Osteocyte (in vitro differentiated cells): ENCODE measurements at regions not wholly inside any gene's neighbourhood (a gene's known extent, or its start where the extent isn't known, plus 50 kb on each side); places are given as distances from the start of the nearest gene placed in this dataset.

Source experiments
- DNase-seq: peaks from one replicate; pipeline ENCODE4 v3.0.0; 2021; ENCODE audit warnings: mixed read lengths; ENCODE audit not compliant: unreplicated experiment; ENCODE audit errors: extremely low spot score
- H3K27ac Mint-ChIP-seq: one replicate; pipeline ENCODE4 v1.8.0; 2021; ENCODE audit warnings: mild to moderate bottlenecking, mixed read lengths; ENCODE audit not compliant: unreplicated experiment
- H3K27me3 Mint-ChIP-seq: one replicate; pipeline ENCODE4 v1.8.0; 2021; ENCODE audit warnings: mixed read lengths; ENCODE audit not compliant: unreplicated experiment
- H3K36me3 Mint-ChIP-seq: one replicate; pipeline ENCODE4 v1.8.0; 2021; ENCODE audit warnings: mixed read lengths; ENCODE audit not compliant: unreplicated experiment
- H3K4me1 Mint-ChIP-seq: one replicate; pipeline ENCODE4 v1.8.0; 2021; ENCODE audit warnings: mixed read lengths; ENCODE audit not compliant: unreplicated experiment
- H3K4me3 Mint-ChIP-seq: one replicate; pipeline ENCODE4 v1.8.0; 2021; ENCODE audit warnings: mild to moderate bottlenecking, moderate library complexity, mixed read lengths; ENCODE audit not compliant: unreplicated experiment
- H3K9me3 Mint-ChIP-seq: one replicate; pipeline ENCODE4 v1.8.0; 2021; ENCODE audit warnings: mixed read lengths; ENCODE audit not compliant: unreplicated experiment
- CTCF ChIP-seq: fragments of 200-600 bp; sonication (generic); IDR thresholded peaks from 2 replicates; pipeline ENCODE4 v1.5.0; 2021; ENCODE audit warnings: antibody characterized with exemption, mild to moderate bottlenecking, moderate library complexity

- H3K36me3 Mint-ChIP-seq: no peaks in the 10 kb centered on the region
- DNase-seq: no peak
Observed at GRCh38 chr1:116287341-116288200, 85.5 kb upstream of the ATP1A1 start.

DNA sequence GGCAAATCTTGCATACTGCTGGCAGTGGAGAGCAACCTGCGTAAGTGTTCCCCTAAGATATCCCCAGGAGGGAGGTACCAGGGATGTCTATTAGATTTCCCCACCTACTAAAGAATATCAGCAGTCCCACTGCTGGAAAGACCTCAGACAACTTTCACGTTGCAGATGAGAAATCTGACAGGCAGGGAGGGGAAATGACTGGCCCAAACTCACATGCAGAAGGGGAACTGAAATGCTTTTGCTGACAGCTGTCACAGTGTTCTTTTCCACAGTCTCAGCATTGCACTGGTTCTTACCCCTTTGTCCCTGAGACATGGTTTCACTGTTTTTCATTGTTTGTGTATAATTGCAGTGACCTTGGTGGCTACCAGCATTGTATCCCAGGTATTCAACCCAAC, 84.8 kb upstream of the ATP1A1 start:
- H3K36me3 Mint-ChIP-seq: no peaks in the 10 kb centered on the region
- H3K4me3 Mint-ChIP-seq: no peak overlapping the region
- DNase-seq: no peak
- no peaks in the 10 kb centered on the region for H3K4me1 Mint-ChIP-seq
- H3K27me3 Mint-ChIP-seq: peaks cover 27% of the 10 kb centered on the region
- TF ChIP-seq CTCF: no peak
- H3K27ac Mint-ChIP-seq: no peak overlapping the region
- no peaks in the 10 kb centered on the region for H3K9me3 Mint-ChIP-seq

More at GRCh38 chr1:116287341-116288200, 85.5 kb upstream of the ATP1A1 start:
- Mint-ChIP-seq H3K9me3 (no peaks in the 10 kb centered on the region), H3K27ac (no peak overlapping the region), H3K4me1 (no peaks in the 10 kb centered on the region), H3K27me3 (peaks cover 33% of the 10 kb centered on the region), H3K4me3 (no peak overlapping the region)
- no peak for TF ChIP-seq CTCF

DNA sequence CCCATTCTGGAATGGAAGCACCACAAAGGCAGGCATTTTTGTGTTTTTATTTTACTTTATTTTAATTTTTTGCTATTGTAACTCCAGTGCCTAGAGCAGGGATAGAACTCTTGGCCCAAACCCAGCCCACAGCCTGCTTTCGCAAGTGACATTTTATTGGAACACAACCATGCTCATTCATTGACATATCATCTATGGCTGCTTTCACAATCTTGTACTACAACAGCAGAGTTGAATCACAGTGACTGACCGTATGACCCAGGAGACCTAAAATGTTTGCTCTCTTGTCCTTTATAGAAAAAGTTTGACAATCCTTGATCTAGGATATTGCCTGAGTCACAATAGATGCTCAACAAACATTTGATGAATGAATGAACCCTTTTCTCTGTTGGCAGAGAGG, 83.9 kb upstream of the ATP1A1 start:
- Mint-ChIP-seq H3K27me3 (peaks cover 21% of the 10 kb centered on the region), H3K4me1 (no peaks in the 10 kb centered on the region), H3K27ac (no peak overlapping the region), H3K36me3 (no peaks in the 10 kb centered on the region), H3K9me3 (no peaks in the 10 kb centered on the region), H3K4me3 (no peak overlapping the region)
- no peak for DNase-seq
- TF ChIP-seq CTCF: no peak

- H3K4me1 Mint-ChIP-seq: no peaks in the 10 kb centered on the region
- no peak overlapping the region for H3K27ac Mint-ChIP-seq
- no peak for DNase-seq
- H3K4me3 Mint-ChIP-seq: no peak overlapping the region
- H3K36me3 Mint-ChIP-seq: no peaks in the 10 kb centered on the region
- H3K9me3 Mint-ChIP-seq: no peaks in the 10 kb centered on the region
- no peak for TF ChIP-seq CTCF
- peaks cover 16% of the 10 kb centered on the region for H3K27me3 Mint-ChIP-seq
Observed at GRCh38 chr1:116290085-116290705, 82.8 kb upstream of the ATP1A1 start.

DNA sequence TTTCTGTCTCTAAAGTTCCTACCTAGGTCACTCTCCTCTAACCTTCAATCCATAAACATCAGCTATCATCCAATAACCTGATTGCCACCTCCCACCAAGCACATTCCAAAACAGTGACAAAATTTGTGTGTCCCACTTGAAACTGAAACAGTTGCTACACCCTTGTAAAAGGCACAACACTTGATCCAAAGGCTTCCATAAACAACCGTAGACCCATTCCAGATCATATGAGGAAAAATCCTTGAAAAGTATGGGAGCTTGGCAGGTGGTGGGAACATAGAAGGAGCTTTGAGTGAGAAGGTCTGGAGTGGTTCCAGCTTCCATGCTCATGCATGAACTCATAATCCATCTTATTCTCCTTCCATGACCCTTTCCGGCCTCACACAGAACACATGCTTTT, 82.0 kb upstream of the ATP1A1 start:
- Mint-ChIP-seq H3K4me1 (no peaks in the 10 kb centered on the region), H3K27me3 (peaks cover 13% of the 10 kb centered on the region), H3K9me3 (no peaks in the 10 kb centered on the region), H3K27ac (no peak overlapping the region), H3K4me3 (no peak overlapping the region), H3K36me3 (no peaks in the 10 kb centered on the region)
- TF ChIP-seq CTCF: no peak
- no peak for DNase-seq
